ENCODE measurements at regions not wholly inside any gene's neighbourhood (a gene's known extent, or its start where the extent isn't known, plus 50 kb on each side); places are given as distances from the start of the nearest gene placed in this dataset.
"Not testable (repeated sequence)": the region's sequence is repeated elsewhere in the genome, so short reads cannot be mapped to it uniquely, and the experiment has no call there.

GRCh38 chr16:59455497-59455896, 721.4 kb upstream of the GOT2 start:
- no peaks in the 10 kb centered on the region for H3K4me1 ChIP-seq (ENCODE audit: control insufficient read depth in 4 of 4, insufficient read depth in 4 of 4, low read length in 3 of 4)
- no peaks in the 10 kb centered on the region for H3K27me3 ChIP-seq (ENCODE audit: control insufficient read depth in 4 of 4, insufficient read depth in 4 of 4, low read length in 3 of 4)
- no peak overlapping the region for H3K4me3 ChIP-seq (ENCODE audit: low read depth in 1 of 3, low read length in 3 of 3)
- 83% methylated on average over 1 of the region's 1 CpG for WGBS
- peaks cover 0 to 4% (median under 1%) of the 10 kb centered on the region in 4 donors for H3K9me3 ChIP-seq (ENCODE audit: control insufficient read depth in 4 of 4, low read length in 3 of 4)
- H3K27ac ChIP-seq (ENCODE audit: low read depth in 1 of 2, low read length in 2 of 2), result no peak overlapping the region
- no peak overlapping the region for H3K9ac ChIP-seq (ENCODE audit: low read depth in 1 of 2, low read length in 2 of 2)
- H3K36me3 ChIP-seq (ENCODE audit: control insufficient read depth in 4 of 4, insufficient read depth in 3 of 4, low read depth in 1 of 4, low read length in 3 of 4), result no peaks in the 10 kb centered on the region
- TF ChIP-seq CTCF (IDR thresholded peaks at IDR 0.05; ENCODE audit: low read depth, low read length, missing input control), result no peak
- TF ChIP-seq TAF1 (conservative IDR thresholded peaks at IDR 0.05), result no peak
- TF ChIP-seq RXRA (IDR thresholded peaks at IDR 0.05), result no peak
- DNase-seq (ENCODE audit: low spot score), result no peak

GRCh38 chr16:59450513-59450912, 716.4 kb upstream of the GOT2 start:
- not testable (repeated sequence) for DNase-seq (ENCODE audit: low spot score); H3K9me3 ChIP-seq (ENCODE audit: control insufficient read depth in 4 of 4, low read length in 3 of 4); H3K9ac ChIP-seq (ENCODE audit: low read depth in 1 of 2, low read length in 2 of 2); H3K36me3 ChIP-seq (ENCODE audit: control insufficient read depth in 4 of 4, insufficient read depth in 3 of 4, low read depth in 1 of 4, low read length in 3 of 4); H3K4me3 ChIP-seq (ENCODE audit: low read depth in 1 of 3, low read length in 3 of 3); H3K27ac ChIP-seq (ENCODE audit: low read depth in 1 of 2, low read length in 2 of 2); H3K27me3 ChIP-seq (ENCODE audit: control insufficient read depth in 4 of 4, insufficient read depth in 4 of 4, low read length in 3 of 4); H3K4me1 ChIP-seq (ENCODE audit: control insufficient read depth in 4 of 4, insufficient read depth in 4 of 4, low read length in 3 of 4)
- WGBS, result 77% methylated on average over 5 of the region's 5 CpGs

GRCh38 chr16:59440502-59440901, 706.4 kb upstream of the GOT2 start:
- Histone ChIP-seq H3K9ac (ENCODE audit: low read depth in 1 of 2, low read length in 2 of 2) (no peak overlapping the region), H3K4me1 (ENCODE audit: control insufficient read depth in 4 of 4, insufficient read depth in 4 of 4, low read length in 3 of 4) (no peaks in the 10 kb centered on the region), H3K36me3 (ENCODE audit: control insufficient read depth in 4 of 4, insufficient read depth in 3 of 4, low read depth in 1 of 4, low read length in 3 of 4) (no peaks in the 10 kb centered on the region), H3K27ac (ENCODE audit: low read depth in 1 of 2, low read length in 2 of 2) (no peak overlapping the region), H3K9me3 (ENCODE audit: control insufficient read depth in 4 of 4, low read length in 3 of 4) (peaks cover 0 to 2% (median 0%) of the 10 kb centered on the region in 4 donors), H3K27me3 (ENCODE audit: control insufficient read depth in 4 of 4, insufficient read depth in 4 of 4, low read length in 3 of 4) (no peaks in the 10 kb centered on the region), H3K4me3 (ENCODE audit: low read depth in 1 of 3, low read length in 3 of 3) (no peak overlapping the region)
- 66% methylated on average over 2 of the region's 2 CpGs for WGBS
- DNase-seq (ENCODE audit: low spot score), result no peak
- TF ChIP-seq YY1 (IDR thresholded peaks at IDR 0.05) (no peak), TAF1 (conservative IDR thresholded peaks at IDR 0.05) (no peak), NR2F2 (IDR thresholded peaks at IDR 0.05) (no peak), HNF4G (IDR thresholded peaks at IDR 0.05) (no peak), CTCF (IDR thresholded peaks at IDR 0.05; ENCODE audit: low read depth, low read length, missing input control) (no peak), FOXA1 (IDR thresholded peaks at IDR 0.05) (no peak), EGR1 (IDR thresholded peaks at IDR 0.05; ENCODE audit: low read depth in 2 of 2) (no peak), FOXA2 (IDR thresholded peaks at IDR 0.05) (no peak)

GRCh38 chr16:59432896-59433295, 698.8 kb upstream of the GOT2 start:
- Histone ChIP-seq H3K27me3 (ENCODE audit: control insufficient read depth in 4 of 4, insufficient read depth in 4 of 4, low read length in 3 of 4) (no peaks in the 10 kb centered on the region), H3K27ac (ENCODE audit: low read depth in 1 of 2, low read length in 2 of 2) (no peak overlapping the region), H3K4me1 (ENCODE audit: control insufficient read depth in 4 of 4, insufficient read depth in 4 of 4, low read length in 3 of 4) (no peaks in the 10 kb centered on the region), H3K9ac (ENCODE audit: low read depth in 1 of 2, low read length in 2 of 2) (no peak overlapping the region), H3K4me3 (ENCODE audit: low read depth in 1 of 3, low read length in 3 of 3) (no peak overlapping the region), H3K9me3 (ENCODE audit: control insufficient read depth in 4 of 4, low read length in 3 of 4) (no peaks in the 10 kb centered on the region), H3K36me3 (ENCODE audit: control insufficient read depth in 4 of 4, insufficient read depth in 3 of 4, low read depth in 1 of 4, low read length in 3 of 4) (no peaks in the 10 kb centered on the region)
- 62% methylated on average over 3 of the region's 3 CpGs for WGBS
- no peak for DNase-seq (ENCODE audit: low spot score)
- no peak for TF ChIP-seq HNF4A (conservative IDR thresholded peaks at IDR 0.05)
- TF ChIP-seq JUND (IDR thresholded peaks at IDR 0.05), result no peak
- TF ChIP-seq RXRA (IDR thresholded peaks at IDR 0.05), result no peak
- no peak for TF ChIP-seq REST (IDR thresholded peaks at IDR 0.05)
- no peak for TF ChIP-seq ATF3 (IDR thresholded peaks at IDR 0.05)
- TF ChIP-seq TAF1 (conservative IDR thresholded peaks at IDR 0.05), result no peak
- no peak for TF ChIP-seq ZBTB33 (IDR thresholded peaks at IDR 0.05)
- no peak for TF ChIP-seq YY1 (IDR thresholded peaks at IDR 0.05)
- no peak for TF ChIP-seq RAD21 (IDR thresholded peaks at IDR 0.05)
- TF ChIP-seq FOXA2 (IDR thresholded peaks at IDR 0.05), result no peak

All from liver (tissue), 8 donors.